ENCODE measurements at regions not wholly inside any gene's neighbourhood (a gene's known extent, or its start where the extent isn't known, plus 50 kb on each side); places are given as distances from the start of the nearest gene placed in this dataset.

DNA sequence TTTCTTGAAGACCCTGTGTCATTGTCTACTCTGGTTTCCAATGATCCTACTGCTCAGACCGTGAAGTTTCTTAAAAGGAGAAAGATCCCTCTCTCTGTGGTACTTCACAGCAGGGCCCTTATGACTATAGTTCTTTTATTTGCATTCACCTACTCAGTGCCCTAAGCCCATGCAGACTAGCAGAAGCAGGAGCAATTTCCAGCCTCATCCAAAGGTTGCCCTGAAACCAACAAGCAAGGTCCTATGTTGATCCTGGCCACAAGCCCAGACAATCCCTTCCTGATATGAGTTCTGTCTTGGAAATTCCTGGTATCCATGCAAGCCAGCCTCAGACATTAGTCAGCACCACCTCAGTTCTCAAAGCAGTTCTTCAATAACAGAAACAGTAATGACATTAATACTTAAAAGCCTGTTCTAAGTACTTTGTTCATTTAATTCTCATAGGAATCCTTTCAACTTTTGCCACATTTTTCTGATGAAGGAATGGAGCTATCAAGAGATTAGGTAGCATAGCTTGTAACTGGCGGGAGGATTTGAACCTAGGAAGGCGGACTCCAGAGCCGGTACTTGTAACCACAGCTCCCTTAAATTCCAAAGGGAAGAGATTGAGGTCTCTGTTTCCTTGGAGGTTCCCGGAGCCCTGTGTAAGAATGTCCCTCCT lies 58.1 kb upstream of the ST8SIA6 start:
- BruUV-seq (replicated peaks) = no TSS peak
- DNase-seq (ENCODE audit: extremely low read depth in 1 of 4, low spot score in 3 of 4) = peak in 1 of 4 experiments; percentile 19
- H2AFZ ChIP-seq (ENCODE audit: low read depth, low read length) = peak overlapping the region; percentile 47
- H3K9ac ChIP-seq (ENCODE audit: insufficient read depth in 1 of 2, low read depth in 2 of 2, low read length in 2 of 2) = peak overlapping the region in 1 of 2 experiments; percentile 10; a peak in 1 of 4 replicates
- intact Hi-C loops (cut with micrococcal nuclease) = no loop called here
- no peaks in the 10 kb centered on the region for H3K27me3 ChIP-seq (ENCODE audit: control insufficient read depth in 2 of 2, insufficient read depth in 2 of 2, low read length in 2 of 2)
- H3K36me3 ChIP-seq (ENCODE audit: control insufficient read depth, insufficient read depth, low read length) = peaks cover 6% of the 10 kb centered on the region; the same call in 2 of the 3 replicates
- no peak overlapping the region for H3K27ac ChIP-seq (ENCODE audit: extremely low read depth, low read depth, low read length)
- TF ChIP-seq, protein P1, sequence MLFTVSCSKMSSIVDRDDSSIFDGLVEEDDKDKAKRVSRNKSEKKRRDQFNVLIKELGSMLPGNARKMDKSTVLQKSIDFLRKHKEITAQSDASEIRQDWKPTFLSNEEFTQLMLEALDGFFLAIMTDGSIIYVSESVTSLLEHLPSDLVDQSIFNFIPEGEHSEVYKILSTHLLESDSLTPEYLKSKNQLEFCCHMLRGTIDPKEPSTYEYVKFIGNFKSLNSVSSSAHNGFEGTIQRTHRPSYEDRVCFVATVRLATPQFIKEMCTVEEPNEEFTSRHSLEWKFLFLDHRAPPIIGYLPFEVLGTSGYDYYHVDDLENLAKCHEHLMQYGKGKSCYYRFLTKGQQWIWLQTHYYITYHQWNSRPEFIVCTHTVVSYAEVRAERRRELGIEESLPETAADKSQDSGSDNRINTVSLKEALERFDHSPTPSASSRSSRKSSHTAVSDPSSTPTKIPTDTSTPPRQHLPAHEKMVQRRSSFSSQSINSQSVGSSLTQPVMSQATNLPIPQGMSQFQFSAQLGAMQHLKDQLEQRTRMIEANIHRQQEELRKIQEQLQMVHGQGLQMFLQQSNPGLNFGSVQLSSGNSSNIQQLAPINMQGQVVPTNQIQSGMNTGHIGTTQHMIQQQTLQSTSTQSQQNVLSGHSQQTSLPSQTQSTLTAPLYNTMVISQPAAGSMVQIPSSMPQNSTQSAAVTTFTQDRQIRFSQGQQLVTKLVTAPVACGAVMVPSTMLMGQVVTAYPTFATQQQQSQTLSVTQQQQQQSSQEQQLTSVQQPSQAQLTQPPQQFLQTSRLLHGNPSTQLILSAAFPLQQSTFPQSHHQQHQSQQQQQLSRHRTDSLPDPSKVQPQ (CRISPR knock-in tag; IDR thresholded peaks at IDR 0.05; ENCODE audit: borderline replicate concordance) = no peak
- TF ChIP-seq ETV6 (IDR thresholded peaks at IDR 0.05; ENCODE audit: borderline replicate concordance in 1 of 2, low read depth in 2 of 2, low read length in 1 of 2) (no peak), ETV6 (CRISPR knock-in tag; IDR thresholded peaks at IDR 0.05; ENCODE audit: borderline replicate concordance) (no peak), EZH2 (IDR thresholded peaks at IDR 0.05; ENCODE audit: borderline replicate concordance, low read depth, low read length) (no peak), NCOA6 (IDR thresholded peaks at IDR 0.05) (no peak), BRCA1 (IDR thresholded peaks at IDR 0.05) (no peak), BRCA1 (CRISPR knock-in tag; IDR thresholded peaks at IDR 0.05) (no peak), GATAD2A (IDR thresholded peaks at IDR 0.05) (no peak), TCF3 (CRISPR knock-in tag; IDR thresholded peaks at IDR 0.05) (0 out of 2 replicates have a peak, but pooled peaks have one; percentile 8)
- TF ChIP-seq, protein P2, sequence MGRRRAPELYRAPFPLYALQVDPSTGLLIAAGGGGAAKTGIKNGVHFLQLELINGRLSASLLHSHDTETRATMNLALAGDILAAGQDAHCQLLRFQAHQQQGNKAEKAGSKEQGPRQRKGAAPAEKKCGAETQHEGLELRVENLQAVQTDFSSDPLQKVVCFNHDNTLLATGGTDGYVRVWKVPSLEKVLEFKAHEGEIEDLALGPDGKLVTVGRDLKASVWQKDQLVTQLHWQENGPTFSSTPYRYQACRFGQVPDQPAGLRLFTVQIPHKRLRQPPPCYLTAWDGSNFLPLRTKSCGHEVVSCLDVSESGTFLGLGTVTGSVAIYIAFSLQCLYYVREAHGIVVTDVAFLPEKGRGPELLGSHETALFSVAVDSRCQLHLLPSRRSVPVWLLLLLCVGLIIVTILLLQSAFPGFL (CRISPR knock-in tag; IDR thresholded peaks at IDR 0.05) = no peak
- peak; percentile 72 for FAIRE-seq
- H3K4me1 ChIP-seq (replicated peaks in 1 of 2; ENCODE audit: control insufficient read depth in 2 of 2, insufficient read depth in 2 of 2, low read length in 2 of 2) = peaks cover under 1 to 24% of the 10 kb centered on the region in 2 experiments; a peak in 3 of 5 replicates
- H3K4me2 ChIP-seq (ENCODE audit: insufficient read depth, low read length) = no peak overlapping the region
- no peaks in the 10 kb centered on the region for H3K79me2 ChIP-seq (ENCODE audit: control insufficient read depth, insufficient read depth, low read length)
- CTCF ChIA-PET (ENCODE audit: low intra/inter-chr PET ratio) = no interaction called here
- H3K9me3 ChIP-seq (replicated peaks; ENCODE audit: control insufficient read depth, insufficient read depth, low read depth, low read length) = 0 out of 2 replicates have a peak, but pooled peaks cover 2% of the 10 kb centered on the region
- WGBS (ENCODE audit: insufficient coverage, low coverage, missing lambda C conversion rate) = 66% methylated on average over 5 of the region's 5 CpGs
- ATAC-seq = peak; percentile 23
- no peaks in the 10 kb centered on the region for H4K20me1 ChIP-seq (replicated peaks; ENCODE audit: control insufficient read depth, insufficient read depth, low read length)
- no peaks in the 10 kb centered on the region for H3K9me1 ChIP-seq (ENCODE audit: control insufficient read depth, insufficient read depth, low read length)
- POLR2A ChIA-PET = no interaction called here
- in situ Hi-C loops (cut with MboI) = no loop called here
- H3K4me3 ChIP-seq = no peak overlapping the region

Data from K562 (cell line).